WTC11 (cell line): ENCODE measurements at regions not wholly inside any gene's neighbourhood (a gene's known extent, or its start where the extent isn't known, plus 50 kb on each side); places are given as distances from the start of the nearest gene placed in this dataset.

ENCODE experiments used
- ATAC-seq: fragments of 200-7000 bp; cut with Tn5 transposase; 2 replicates; pipeline ENCODE4 v1.10.0; 2021; ENCODE audit warnings: mild to moderate bottlenecking, moderate library complexity
- CTCF ChIA-PET: fragments of 300-600 bp; sonication (Branson Sonifier 250); formaldehyde crosslinking; loops from one replicate; lab custom pipeline; 2021; ENCODE audit warnings: antibody characterized with exemption; lab: Charles Lee
- POLR2A ChIA-PET: fragments of 350-600 bp; sonication (Branson Sonifier 250); formaldehyde crosslinking; loops from one replicate; lab custom pipeline; 2021; ENCODE audit warnings: antibody characterized with exemption; lab: Charles Lee
- DNase-seq: peaks from one replicate; pipeline ENCODE4 v3.0.0; 2021; ENCODE audit warnings: low spot score
- H3K27ac Mint-ChIP-seq: 2 replicates; pipeline ENCODE4 v1.8.0; 2021; ENCODE audit warnings: mixed read lengths
- H3K27me3 Mint-ChIP-seq: 2 replicates; pipeline ENCODE4 v1.8.0; 2021; ENCODE audit warnings: low read depth, mild to moderate bottlenecking, moderate library complexity, mixed read lengths
- H3K36me3 Mint-ChIP-seq: 2 replicates; pipeline ENCODE4 v1.8.0; 2021; ENCODE audit warnings: mixed read lengths
- H3K4me1 Mint-ChIP-seq: 2 replicates; pipeline ENCODE4 v1.8.0; 2022; ENCODE audit warnings: mixed read lengths
- H3K4me3 Mint-ChIP-seq: 2 replicates; pipeline ENCODE4 v1.8.0; 2021; ENCODE audit warnings: mild to moderate bottlenecking, moderate library complexity, mixed read lengths
- H3K9me3 Mint-ChIP-seq: 2 replicates; pipeline ENCODE4 v1.8.0; 2021; ENCODE audit warnings: mixed read lengths
- FOXK1 ChIP-seq: sonication (generic); formaldehyde crosslinking; IDR thresholded peaks from 2 replicates; pipeline ENCODE4 v1.8.0; 2022; ENCODE audit warnings: mild to moderate bottlenecking, moderate library complexity, missing genetic modification reagents
- JUN ChIP-seq: sonication (generic); formaldehyde crosslinking; IDR thresholded peaks from 2 replicates; pipeline ENCODE4 v1.8.0; 2023; ENCODE audit warnings: mild to moderate bottlenecking, missing genetic modification reagents
- NFYB ChIP-seq: sonication (generic); formaldehyde crosslinking; conservative IDR thresholded peaks from 2 replicates; pipeline ENCODE4 v1.8.0; 2022; ENCODE audit warnings: low read depth, missing genetic modification reagents
- NR1H2 ChIP-seq: sonication (generic); formaldehyde crosslinking; IDR thresholded peaks from 2 replicates; pipeline ENCODE4 v1.9.0; 2021; ENCODE audit warnings: mild to moderate bottlenecking, moderate library complexity, missing genetic modification reagents
- NR3C1 ChIP-seq: sonication (generic); formaldehyde crosslinking; conservative IDR thresholded peaks from 2 replicates; pipeline ENCODE4 v1.8.1; 2023; ENCODE audit warnings: low read depth, mild to moderate bottlenecking, missing genetic modification reagents
- OVOL2 ChIP-seq: fragments of 250-450 bp; sonication (Bioruptor Pico); IDR thresholded peaks from 2 replicates; pipeline ENCODE4 v1.9.0; 2021; ENCODE audit warnings: mild to moderate bottlenecking, borderline replicate concordance
- TEAD1 ChIP-seq: sonication (generic); formaldehyde crosslinking; IDR thresholded peaks from 2 replicates; pipeline ENCODE4 v1.8.0; 2022; ENCODE audit warnings: mild to moderate bottlenecking, missing genetic modification reagents
- ZBTB21 ChIP-seq: sonication (generic); formaldehyde crosslinking; IDR thresholded peaks from 2 replicates; pipeline ENCODE4 v1.8.1; 2023; ENCODE audit warnings: mild to moderate bottlenecking, missing genetic modification reagents, borderline replicate concordance
- ZNF263 ChIP-seq: sonication (generic); formaldehyde crosslinking; IDR thresholded peaks from 2 replicates; pipeline ENCODE4 v1.8.1; 2022; ENCODE audit warnings: low read depth, mild to moderate bottlenecking, moderate library complexity, missing genetic modification reagents
- ZNF317 ChIP-seq: sonication (generic); formaldehyde crosslinking; IDR thresholded peaks from 2 replicates; pipeline ENCODE4 v1.8.1; 2023; ENCODE audit warnings: low read depth, mild to moderate bottlenecking, moderate library complexity, missing genetic modification reagents, borderline replicate concordance
- ZNF423 ChIP-seq: fragments of 250-450 bp; sonication (Bioruptor Pico); IDR thresholded peaks from 2 replicates; pipeline ENCODE4 v2.1.2; 2022; ENCODE audit warnings: mild to moderate bottlenecking, moderate library complexity
- TF ChIP-seq, protein P1 (sequence below): sonication (generic); formaldehyde crosslinking; IDR thresholded peaks from 2 replicates; pipeline ENCODE4 v1.8.0; 2022; ENCODE audit warnings: mild to moderate bottlenecking, missing genetic modification reagents
- TF ChIP-seq, protein P2 (sequence below): sonication (generic); formaldehyde crosslinking; IDR thresholded peaks from 2 replicates; pipeline ENCODE4 v1.8.0; 2022; ENCODE audit warnings: mild to moderate bottlenecking, missing genetic modification reagents
- TF ChIP-seq, protein P3 (sequence below): sonication (generic); formaldehyde crosslinking; IDR thresholded peaks from 2 replicates; pipeline ENCODE4 v1.8.1; 2023; ENCODE audit warnings: mild to moderate bottlenecking, missing genetic modification reagents
- TF ChIP-seq, protein P4 (sequence below): sonication (generic); formaldehyde crosslinking; IDR thresholded peaks from 2 replicates; pipeline ENCODE4 v1.8.0; 2022; ENCODE audit warnings: missing genetic modification reagents
- TF ChIP-seq, protein P5 (sequence below): sonication (generic); formaldehyde crosslinking; IDR thresholded peaks from 2 replicates; pipeline ENCODE4 v1.8.1; 2022; ENCODE audit warnings: low read depth, mild to moderate bottlenecking, moderate library complexity, missing genetic modification reagents, borderline replicate concordance
- TF ChIP-seq, protein P6 (sequence below): sonication (generic); formaldehyde crosslinking; IDR thresholded peaks from 2 replicates; pipeline ENCODE4 v1.8.0; 2023; ENCODE audit warnings: mild to moderate bottlenecking, missing genetic modification reagents
- TF ChIP-seq, protein P7 (sequence below): sonication (generic); formaldehyde crosslinking; IDR thresholded peaks from 2 replicates; pipeline ENCODE4 v1.8.1; 2023; ENCODE audit warnings: mild to moderate bottlenecking, missing genetic modification reagents, moderate library complexity

DNA sequence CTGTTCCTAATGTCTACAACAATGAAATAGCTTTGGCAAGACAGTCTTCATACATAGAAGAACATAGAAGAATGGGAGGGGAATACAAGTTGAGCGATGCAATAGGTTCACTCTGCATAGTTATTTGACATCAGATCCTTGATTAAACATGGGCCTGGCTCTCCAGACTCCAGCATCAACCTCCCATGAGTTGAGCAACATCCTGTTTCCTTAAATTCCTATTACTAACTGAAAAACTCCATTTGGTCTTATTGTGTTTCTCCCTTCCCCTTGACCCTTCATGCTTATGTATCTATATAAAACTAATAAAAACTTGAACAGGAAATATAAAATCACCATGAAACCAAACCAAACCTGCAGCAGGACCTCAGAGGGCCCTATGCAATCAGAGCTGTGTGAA is 304.5 kb upstream of the SATB1 start:
- Mint-ChIP-seq H3K27me3 (no peaks in the 10 kb centered on the region), H3K9me3 (no peaks in the 10 kb centered on the region), H3K27ac (no peak overlapping the region), H3K4me3 (no peak overlapping the region), H3K36me3 (no peaks in the 10 kb centered on the region), H3K4me1 (peaks cover 6% of the 10 kb centered on the region; the same call in 1 of the 2 replicates)
- DNase-seq (no peak), ATAC-seq (no peak)
- ChIA-PET POLR2A (no interaction called here), CTCF (interaction anchor here (1.0 kb wide), 1 partner anchor 28 kb away, joined by 6 read pairs; no protein-coding TSS in a partner anchor)
- TF ChIP-seq NR3C1 (CRISPR knock-in tag): no peak

DNA sequence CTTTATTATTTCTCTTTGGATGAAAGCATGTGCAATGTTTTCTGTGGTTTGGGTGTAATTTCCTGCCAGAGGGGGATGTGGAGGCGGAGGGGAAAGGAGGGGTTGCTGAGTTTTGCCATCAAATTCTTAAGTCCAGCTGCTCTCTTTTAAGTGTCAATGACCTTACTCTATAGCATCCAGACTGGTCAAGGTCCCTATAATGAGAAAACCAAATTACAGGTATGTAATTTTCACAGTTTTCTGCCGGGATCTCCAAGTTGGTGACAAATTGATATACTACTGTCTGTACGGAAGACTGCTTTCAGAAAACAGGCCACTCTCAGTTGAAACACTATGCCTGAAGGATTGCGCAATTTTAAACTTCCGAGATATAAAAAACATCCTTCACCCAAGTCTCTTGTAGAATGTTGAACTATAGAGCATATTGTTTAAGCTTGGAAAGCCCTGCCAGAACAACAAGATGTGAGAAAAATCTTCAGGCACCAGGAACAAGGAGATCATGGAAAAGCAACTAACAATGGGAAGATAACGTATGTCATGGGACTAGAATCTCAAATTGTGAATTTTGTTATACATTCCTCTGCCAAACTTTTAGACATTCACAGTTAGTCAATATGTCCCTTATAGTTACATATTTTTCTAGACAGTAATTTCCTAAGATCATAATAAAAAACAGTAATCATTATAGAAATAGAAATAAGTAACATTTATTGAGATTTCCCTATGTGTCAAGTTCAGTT is 300.7 kb upstream of the SATB1 start:
- Mint-ChIP-seq H3K9me3 (no peaks in the 10 kb centered on the region), H3K36me3 (no peaks in the 10 kb centered on the region), H3K4me1 (peaks cover 6% of the 10 kb centered on the region; the same call in 1 of the 2 replicates)
- CTCF ChIA-PET: no interaction called here
- DNase-seq: no peak
- TF ChIP-seq, protein P1, sequence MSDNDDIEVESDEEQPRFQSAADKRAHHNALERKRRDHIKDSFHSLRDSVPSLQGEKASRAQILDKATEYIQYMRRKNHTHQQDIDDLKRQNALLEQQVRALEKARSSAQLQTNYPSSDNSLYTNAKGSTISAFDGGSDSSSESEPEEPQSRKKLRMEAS (CRISPR knock-in tag): no peak
- TF ChIP-seq TEAD1 (no peak), JUN (CRISPR knock-in tag) (no peak), OVOL2 (CRISPR knock-in tag) (no peak), ZNF317 (CRISPR knock-in tag) (no peak), ZNF263 (CRISPR knock-in tag) (no peak), NFYB (CRISPR knock-in tag) (no peak), ZNF423 (CRISPR knock-in tag) (no peak), FOXK1 (no peak), ZBTB21 (CRISPR knock-in tag) (no peak), NR1H2 (CRISPR knock-in tag) (no peak)
- TF ChIP-seq, protein P2, sequence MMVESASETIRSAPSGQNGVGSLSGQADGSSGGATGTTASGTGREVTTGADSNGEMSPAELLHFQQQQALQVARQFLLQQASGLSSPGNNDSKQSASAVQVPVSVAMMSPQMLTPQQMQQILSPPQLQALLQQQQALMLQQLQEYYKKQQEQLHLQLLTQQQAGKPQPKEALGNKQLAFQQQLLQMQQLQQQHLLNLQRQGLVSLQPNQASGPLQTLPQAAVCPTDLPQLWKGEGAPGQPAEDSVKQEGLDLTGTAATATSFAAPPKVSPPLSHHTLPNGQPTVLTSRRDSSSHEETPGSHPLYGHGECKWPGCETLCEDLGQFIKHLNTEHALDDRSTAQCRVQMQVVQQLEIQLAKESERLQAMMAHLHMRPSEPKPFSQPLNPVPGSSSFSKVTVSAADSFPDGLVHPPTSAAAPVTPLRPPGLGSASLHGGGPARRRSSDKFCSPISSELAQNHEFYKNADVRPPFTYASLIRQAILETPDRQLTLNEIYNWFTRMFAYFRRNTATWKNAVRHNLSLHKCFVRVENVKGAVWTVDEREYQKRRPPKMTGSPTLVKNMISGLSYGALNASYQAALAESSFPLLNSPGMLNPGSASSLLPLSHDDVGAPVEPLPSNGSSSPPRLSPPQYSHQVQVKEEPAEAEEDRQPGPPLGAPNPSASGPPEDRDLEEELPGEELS: no peak
- TF ChIP-seq, protein P3, sequence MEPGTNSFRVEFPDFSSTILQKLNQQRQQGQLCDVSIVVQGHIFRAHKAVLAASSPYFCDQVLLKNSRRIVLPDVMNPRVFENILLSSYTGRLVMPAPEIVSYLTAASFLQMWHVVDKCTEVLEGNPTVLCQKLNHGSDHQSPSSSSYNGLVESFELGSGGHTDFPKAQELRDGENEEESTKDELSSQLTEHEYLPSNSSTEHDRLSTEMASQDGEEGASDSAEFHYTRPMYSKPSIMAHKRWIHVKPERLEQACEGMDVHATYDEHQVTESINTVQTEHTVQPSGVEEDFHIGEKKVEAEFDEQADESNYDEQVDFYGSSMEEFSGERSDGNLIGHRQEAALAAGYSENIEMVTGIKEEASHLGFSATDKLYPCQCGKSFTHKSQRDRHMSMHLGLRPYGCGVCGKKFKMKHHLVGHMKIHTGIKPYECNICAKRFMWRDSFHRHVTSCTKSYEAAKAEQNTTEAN: no peak
- TF ChIP-seq, protein P4, sequence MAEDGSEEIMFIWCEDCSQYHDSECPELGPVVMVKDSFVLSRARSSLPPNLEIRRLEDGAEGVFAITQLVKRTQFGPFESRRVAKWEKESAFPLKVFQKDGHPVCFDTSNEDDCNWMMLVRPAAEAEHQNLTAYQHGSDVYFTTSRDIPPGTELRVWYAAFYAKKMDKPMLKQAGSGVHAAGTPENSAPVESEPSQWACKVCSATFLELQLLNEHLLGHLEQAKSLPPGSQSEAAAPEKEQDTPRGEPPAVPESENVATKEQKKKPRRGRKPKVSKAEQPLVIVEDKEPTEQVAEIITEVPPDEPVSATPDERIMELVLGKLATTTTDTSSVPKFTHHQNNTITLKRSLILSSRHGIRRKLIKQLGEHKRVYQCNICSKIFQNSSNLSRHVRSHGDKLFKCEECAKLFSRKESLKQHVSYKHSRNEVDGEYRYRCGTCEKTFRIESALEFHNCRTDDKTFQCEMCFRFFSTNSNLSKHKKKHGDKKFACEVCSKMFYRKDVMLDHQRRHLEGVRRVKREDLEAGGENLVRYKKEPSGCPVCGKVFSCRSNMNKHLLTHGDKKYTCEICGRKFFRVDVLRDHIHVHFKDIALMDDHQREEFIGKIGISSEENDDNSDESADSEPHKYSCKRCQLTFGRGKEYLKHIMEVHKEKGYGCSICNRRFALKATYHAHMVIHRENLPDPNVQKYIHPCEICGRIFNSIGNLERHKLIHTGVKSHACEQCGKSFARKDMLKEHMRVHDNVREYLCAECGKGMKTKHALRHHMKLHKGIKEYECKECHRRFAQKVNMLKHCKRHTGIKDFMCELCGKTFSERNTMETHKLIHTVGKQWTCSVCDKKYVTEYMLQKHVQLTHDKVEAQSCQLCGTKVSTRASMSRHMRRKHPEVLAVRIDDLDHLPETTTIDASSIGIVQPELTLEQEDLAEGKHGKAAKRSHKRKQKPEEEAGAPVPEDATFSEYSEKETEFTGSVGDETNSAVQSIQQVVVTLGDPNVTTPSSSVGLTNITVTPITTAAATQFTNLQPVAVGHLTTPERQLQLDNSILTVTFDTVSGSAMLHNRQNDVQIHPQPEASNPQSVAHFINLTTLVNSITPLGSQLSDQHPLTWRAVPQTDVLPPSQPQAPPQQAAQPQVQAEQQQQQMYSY: no peak
- TF ChIP-seq, all 79 proteins: peak for 0
- Mint-ChIP-seq H3K27me3 (no peaks in the 10 kb centered on the region), H3K27ac (no peak overlapping the region), H3K4me3 (no peak overlapping the region)
- ATAC-seq: no peak
- POLR2A ChIA-PET: no interaction called here

DNA sequence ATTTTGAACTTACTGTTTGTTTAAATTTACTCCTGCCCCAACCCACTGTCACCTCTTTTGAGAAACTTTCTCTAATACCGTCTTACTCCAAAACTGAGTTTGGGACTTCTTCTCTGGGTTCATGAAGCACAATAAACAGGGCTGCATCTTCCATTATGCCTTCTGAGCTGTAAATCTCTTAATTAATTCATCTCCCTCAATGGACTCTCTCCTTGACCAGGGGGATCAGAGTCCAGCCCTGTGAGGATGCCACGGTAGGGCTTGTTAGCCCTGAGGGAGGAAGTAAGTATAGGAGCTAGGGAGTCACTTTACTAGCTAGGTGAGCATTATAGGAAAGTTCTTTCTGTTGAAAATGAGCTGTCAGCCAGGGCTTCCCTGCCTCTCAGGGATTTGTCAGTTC is 299.3 kb upstream of the SATB1 start:
- Mint-ChIP-seq H3K9me3 (peaks cover under 1% of the 10 kb centered on the region; the same call in 1 of the 2 replicates), H3K36me3 (no peaks in the 10 kb centered on the region), H3K4me1 (no peaks in the 10 kb centered on the region), H3K4me3 (no peak overlapping the region), H3K27me3 (no peaks in the 10 kb centered on the region), H3K27ac (no peak overlapping the region)
- ChIA-PET CTCF (interaction anchor here (1.0 kb wide), 1 partner anchor 280 kb away, joined by 3 read pairs; no protein-coding TSS in a partner anchor), POLR2A (no interaction called here)
- ATAC-seq (no peak), DNase-seq (no peak)
- TF ChIP-seq, protein P5, sequence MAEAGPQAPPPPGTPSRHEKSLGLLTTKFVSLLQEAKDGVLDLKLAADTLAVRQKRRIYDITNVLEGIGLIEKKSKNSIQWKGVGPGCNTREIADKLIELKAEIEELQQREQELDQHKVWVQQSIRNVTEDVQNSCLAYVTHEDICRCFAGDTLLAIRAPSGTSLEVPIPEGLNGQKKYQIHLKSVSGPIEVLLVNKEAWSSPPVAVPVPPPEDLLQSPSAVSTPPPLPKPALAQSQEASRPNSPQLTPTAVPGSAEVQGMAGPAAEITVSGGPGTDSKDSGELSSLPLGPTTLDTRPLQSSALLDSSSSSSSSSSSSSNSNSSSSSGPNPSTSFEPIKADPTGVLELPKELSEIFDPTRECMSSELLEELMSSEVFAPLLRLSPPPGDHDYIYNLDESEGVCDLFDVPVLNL (CRISPR knock-in tag): no peak
- TF ChIP-seq, protein P6, sequence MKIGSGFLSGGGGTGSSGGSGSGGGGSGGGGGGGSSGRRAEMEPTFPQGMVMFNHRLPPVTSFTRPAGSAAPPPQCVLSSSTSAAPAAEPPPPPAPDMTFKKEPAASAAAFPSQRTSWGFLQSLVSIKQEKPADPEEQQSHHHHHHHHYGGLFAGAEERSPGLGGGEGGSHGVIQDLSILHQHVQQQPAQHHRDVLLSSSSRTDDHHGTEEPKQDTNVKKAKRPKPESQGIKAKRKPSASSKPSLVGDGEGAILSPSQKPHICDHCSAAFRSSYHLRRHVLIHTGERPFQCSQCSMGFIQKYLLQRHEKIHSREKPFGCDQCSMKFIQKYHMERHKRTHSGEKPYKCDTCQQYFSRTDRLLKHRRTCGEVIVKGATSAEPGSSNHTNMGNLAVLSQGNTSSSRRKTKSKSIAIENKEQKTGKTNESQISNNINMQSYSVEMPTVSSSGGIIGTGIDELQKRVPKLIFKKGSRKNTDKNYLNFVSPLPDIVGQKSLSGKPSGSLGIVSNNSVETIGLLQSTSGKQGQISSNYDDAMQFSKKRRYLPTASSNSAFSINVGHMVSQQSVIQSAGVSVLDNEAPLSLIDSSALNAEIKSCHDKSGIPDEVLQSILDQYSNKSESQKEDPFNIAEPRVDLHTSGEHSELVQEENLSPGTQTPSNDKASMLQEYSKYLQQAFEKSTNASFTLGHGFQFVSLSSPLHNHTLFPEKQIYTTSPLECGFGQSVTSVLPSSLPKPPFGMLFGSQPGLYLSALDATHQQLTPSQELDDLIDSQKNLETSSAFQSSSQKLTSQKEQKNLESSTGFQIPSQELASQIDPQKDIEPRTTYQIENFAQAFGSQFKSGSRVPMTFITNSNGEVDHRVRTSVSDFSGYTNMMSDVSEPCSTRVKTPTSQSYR (CRISPR knock-in tag): no peak
- TF ChIP-seq, protein P7, sequence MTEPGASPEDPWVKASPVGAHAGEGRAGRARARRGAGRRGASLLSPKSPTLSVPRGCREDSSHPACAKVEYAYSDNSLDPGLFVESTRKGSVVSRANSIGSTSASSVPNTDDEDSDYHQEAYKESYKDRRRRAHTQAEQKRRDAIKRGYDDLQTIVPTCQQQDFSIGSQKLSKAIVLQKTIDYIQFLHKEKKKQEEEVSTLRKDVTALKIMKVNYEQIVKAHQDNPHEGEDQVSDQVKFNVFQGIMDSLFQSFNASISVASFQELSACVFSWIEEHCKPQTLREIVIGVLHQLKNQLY (CRISPR knock-in tag): no peak
